DMS53 treated with DMSO at 0.1 percent for 48 hours (cell line): ENCODE measurements at regions not wholly inside any gene's neighbourhood (a gene's known extent, or its start where the extent isn't known, plus 50 kb on each side); places are given as distances from the start of the nearest gene placed in this dataset.

ENCODE experiments used
- DNase-seq: peaks from one replicate; lab custom pipeline; 2025; ENCODE audit not compliant: unreplicated experiment; lab: John Stamatoyannopoulos, UW

DNA sequence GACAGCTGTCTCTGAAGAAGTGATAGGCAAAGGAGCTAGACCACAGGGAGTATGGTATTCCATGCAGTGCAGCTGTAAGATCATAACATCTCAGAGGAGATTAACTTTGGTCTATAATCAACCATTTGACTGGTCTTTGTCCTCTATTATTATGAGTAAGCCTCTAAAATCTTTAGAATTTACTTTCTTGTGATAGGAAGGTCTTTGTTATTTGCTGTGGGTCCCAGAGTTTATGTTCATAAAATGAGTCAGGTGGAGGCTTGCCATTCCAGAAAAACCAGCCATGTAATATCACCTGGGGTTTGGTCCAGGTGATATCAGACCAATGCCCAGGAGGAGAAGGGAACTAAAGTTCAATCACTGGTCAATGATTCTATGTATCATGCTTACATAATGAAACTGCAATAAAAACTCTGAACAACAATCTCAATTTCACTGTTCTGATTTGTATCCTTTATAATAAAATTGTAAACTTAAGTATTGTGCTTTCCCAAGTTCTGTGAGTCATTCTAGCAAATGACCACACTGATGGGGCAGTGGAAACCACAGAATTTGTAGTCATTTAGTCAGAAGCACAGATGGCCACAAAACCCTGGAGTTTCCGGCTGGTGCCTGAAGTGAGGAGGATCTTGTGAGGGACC is 239.6 kb upstream of the TRAM1L1 start:
- DNase-seq: no peak

DNA sequence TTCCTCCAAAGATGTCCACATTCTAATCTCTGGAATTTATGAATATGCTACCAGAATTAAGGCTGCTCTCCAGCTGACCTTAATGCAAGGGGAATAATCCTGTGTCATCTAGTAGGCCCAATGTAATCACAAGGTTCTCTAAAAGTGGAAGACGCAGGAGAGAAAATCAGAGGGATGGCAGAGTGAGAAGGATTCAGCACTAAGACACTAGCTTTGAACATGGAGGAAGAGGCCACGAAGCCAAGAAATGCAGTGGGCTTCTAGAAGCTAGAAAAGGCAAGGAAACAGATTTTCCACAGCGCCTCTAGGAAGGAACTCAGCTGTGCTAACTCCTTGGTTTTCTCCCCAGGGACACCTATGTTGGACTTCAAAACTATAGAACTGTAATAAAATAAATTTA is 240.7 kb upstream of the TRAM1L1 start:
- DNase-seq: no peak

DNA sequence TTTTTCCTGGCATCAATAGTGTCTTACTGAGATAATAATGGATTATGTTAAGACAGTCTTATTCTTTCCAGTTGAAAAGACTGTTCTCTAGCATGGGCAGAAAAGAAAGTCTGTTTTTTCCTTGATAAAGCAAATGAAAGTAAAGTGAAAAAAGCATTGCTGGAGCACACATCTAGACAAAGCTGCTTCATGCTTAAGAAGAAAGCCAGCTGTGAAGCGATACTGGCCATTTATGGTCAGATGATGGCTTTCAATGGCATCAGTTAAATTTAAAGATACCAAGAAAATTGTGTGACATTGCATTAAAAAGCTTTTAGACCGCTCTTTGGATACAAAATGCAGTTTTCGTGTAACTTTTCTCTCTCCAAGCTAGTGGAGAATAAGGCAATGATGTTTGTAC is 242.1 kb upstream of the TRAM1L1 start:
- no peak for DNase-seq

DNA sequence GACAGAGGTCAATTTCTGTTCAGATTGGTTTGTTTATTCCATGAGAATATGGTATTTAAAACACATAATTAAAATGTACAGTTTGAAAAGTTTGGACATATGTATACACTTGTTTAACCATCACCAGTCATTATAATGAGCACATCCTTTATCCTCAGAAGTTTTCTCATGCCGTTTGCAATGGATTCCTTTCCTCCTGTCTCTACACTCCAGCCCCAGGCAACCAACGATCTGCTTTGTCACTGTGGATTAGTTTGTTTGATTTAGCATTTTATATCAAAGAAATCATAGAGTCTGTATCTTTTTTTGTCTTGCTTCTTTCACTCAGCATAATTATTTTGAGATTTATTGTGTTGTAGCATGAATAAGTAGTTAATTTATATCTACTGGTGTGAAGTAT is 243.0 kb upstream of the TRAM1L1 start:
- DNase-seq: no peak

DNA sequence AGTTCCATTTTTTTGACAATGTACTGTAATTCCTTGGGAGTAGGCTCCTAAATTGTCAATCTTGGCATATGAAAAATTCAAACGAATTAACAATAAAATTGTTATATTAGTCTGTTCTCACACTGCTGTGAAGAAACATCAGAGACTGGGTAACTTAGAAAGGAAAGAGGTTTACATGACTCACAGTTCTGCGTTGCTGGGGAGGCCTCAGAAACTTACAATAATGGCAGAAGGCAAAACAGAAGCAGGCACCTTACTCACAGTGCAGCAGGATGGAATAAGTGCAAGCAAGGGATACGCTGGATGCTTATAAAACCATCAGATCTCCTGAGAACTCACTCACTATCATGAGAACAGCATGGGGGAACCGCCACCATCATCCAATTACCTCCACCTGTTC is 246.4 kb upstream of the TRAM1L1 start:
- DNase-seq: no peak

DNA sequence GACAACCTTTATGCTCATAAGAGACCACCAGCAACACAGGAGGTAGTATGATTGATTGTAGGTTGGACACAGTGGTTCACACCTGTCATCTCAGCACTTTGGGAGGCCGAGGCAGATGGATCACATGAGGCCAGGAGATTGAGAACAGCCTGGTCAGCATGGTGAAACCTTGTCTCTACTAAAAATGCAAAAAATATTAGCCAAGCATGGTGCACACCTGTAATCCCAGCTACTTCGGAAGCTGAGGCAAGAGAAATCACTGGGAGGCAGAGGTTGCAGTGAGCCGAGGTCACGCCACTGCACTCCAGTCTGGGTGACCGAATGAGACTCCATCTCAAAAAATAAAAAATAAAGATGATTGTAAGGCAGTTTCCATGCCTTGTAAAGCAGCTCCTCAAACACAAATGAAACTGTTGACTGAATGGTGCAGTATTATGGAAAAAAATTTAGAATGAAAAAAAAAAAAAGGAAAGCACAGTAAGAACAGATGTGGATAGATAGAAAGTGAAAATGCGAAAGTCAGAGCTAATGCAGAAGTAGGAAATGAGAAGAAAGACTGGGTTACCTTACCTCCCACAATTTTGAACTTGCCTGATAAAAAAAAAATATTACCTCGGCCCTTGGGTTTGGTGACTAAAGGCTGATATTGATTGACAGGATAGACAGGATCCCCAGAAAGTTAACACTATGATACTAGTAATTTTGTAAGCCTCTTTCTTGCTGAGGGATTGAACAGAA is 249.2 kb upstream of the TRAM1L1 start:
- DNase-seq: no peak

DNA sequence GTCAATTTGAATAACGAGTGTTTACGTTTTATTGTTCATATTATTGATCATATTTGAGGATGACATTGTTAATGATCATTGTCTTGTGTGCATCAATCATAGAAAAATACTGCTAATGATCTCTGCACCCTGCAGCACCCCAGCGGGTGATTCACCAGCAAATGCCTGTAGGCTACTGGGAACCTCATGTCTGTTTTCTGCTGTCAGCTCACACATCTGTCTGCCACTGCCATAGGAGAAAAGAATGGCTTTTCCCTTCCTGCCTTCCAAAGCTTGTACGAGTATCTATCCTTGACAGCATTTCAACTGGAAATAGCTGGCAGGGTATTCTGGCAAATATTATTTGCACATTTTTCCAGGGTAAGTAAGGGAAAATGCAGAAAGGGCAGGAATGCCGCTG is 272.1 kb upstream of the TRAM1L1 start:
- no peak for DNase-seq

DNA sequence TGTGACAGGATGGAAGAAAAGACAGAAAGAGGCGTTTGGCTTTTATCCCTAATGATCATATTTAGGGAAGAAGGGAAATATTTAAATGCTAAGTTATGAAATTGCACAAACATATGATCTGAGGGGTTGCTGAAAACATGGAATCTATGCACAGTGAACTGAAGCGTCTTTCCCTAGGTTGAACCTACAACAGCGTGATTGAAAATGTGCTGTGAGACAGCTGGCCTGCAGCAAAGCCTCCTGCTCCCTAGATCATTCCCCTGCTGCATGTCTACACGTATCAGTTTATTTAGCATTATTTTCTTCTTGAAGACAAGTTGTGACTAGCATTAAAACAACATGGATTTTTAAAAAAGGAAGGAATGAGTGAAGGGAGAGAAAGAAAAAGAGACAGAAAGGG is 272.5 kb upstream of the TRAM1L1 start:
- DNase-seq: no peak

DNA sequence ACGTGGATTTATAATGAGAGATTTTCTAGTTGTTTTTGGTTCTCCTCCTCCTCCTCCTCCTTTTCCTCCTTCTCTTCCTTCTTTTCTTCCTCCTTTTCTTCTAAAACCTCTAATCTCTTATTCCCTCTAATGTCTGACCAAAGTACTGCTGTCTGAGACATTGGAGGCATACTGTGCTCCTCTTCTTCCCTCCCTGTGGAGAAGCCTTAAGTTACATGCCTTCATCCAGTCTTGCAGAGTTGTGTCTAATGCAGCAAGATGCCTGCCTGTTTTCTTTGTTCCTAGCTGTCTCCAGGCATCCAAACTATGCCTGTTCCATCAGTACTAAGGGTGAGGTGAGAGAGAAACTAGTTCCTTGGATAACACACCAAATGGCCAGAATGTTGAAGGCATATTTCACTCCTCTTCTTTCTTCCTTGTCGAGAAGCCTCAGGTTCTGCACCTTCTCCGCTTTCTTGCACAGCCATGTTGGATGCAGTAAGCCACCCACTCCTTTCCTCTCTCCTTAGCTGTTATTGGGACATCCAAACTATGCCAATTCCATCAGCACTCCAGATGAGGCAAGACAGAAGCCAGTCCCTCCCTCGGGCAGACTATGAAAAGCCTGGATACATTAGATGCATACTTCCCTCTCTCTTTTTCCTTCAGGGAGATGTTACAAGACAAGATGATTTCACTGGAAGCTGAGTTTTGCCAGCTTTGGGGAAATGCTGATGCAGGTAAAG is 285.7 kb upstream of the TRAM1L1 start:
- no peak for DNase-seq

DNA sequence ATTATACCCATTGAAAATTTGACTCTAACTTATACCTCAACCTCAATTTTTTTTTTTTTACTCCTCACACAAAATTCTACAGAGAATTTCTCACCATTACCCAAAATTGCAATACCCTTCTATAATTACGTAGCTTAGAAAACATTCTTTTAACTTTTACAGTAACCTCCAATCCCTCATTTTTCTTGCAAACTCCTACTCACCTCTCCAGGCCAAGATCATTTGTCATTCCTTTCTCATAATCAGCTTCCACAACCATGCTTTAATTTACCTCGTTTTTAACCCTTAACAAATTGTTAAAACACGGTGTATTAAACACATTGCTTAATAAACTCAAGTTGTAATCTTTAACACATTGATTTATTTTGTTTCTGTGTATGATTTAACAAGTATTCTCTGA is 289.7 kb upstream of the TRAM1L1 start:
- DNase-seq: no peak

DNA sequence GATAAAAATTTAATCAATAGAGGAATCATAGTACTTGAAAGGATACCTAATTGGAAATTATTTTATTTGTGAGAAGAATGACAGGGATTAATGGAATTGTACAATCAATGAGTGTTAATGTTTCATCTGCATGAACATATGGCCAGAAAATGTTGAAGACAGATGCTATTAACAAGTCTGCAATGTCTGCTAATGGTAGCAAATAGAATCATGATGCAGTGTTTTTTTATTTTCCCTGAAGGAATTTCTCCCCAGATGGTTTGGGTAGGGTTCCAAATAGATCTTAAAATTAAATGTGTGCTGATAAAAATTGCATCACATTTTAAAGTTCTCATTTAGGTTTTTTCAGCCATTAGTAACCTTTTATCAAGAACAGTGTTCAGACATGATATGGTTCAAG is 291.3 kb upstream of the TRAM1L1 start:
- no peak for DNase-seq

DNA sequence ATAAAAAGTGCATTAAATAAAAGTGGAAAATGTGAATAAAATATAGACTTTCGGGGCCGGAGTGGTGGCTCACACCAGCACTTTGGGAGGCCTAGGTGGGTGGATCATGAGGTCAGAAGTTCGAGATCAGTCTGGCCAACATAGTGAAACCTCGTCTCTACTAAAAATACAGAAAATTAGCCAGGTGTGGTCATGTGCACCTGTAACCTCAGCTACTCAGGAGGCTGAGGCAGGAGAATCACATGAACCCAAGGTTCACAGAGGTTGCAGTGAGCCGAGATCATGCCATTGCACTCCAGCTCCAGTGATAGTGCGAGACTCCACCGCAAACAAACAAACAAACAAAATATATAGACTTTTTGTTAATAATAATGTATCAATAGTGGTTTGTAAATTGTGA is 293.6 kb upstream of the TRAM1L1 start:
- no peak for DNase-seq

DNA sequence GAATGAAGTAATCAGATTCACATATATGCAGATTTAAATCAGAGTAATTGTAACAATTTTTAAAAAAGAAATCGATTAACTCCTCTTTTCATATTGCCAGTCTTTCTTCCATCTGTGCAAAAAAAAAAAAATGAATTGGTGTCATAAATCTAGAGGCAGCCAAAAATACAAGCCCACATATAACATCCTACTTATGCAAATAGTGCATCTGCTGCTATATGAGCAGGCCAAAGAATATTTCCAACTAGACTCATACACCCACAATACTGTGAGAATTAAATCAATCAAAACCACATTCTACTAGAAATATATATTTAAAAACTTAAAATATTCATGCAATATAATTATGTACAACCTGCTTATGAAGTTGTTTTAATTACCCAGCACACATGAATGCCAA is 298.1 kb upstream of the TRAM1L1 start:
- no peak for DNase-seq

DNA sequence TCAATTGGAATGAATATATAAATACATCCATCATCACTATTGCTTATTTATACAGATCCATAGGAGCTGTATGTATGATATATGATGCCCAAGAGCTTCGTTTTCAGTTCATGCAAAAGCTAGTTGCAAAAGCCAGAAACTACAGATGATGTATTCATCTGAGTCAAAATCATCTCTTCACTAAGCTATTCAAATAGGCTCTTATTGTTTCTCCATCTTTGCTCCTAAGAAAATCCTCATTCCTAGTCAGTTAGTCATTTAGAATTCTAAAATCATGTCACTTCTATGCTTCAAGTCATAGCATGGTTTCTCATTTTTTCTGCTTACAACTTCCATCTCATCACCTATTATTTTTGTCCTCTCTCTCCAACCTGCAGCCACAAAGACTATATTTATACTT is 300.1 kb upstream of the TRAM1L1 start:
- no peak for DNase-seq

DNA sequence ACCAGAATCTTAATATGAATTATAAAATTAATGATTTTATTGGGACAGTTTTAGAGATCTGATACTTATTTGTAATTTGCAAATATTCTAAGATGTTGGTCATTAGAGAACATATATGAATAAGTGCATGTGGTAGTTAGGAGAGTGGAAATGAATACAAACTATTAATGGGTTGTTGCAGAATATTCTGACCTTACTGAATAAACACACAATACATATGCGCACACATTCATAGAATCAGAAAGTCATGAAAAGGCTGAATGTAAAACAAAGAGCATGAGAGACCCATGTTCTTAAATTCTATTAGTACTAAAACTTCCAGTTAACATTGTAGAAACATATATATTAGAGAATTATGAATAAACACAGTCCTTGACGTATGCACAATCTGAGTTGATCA is 301.7 kb upstream of the TRAM1L1 start:
- no peak for DNase-seq

DNA sequence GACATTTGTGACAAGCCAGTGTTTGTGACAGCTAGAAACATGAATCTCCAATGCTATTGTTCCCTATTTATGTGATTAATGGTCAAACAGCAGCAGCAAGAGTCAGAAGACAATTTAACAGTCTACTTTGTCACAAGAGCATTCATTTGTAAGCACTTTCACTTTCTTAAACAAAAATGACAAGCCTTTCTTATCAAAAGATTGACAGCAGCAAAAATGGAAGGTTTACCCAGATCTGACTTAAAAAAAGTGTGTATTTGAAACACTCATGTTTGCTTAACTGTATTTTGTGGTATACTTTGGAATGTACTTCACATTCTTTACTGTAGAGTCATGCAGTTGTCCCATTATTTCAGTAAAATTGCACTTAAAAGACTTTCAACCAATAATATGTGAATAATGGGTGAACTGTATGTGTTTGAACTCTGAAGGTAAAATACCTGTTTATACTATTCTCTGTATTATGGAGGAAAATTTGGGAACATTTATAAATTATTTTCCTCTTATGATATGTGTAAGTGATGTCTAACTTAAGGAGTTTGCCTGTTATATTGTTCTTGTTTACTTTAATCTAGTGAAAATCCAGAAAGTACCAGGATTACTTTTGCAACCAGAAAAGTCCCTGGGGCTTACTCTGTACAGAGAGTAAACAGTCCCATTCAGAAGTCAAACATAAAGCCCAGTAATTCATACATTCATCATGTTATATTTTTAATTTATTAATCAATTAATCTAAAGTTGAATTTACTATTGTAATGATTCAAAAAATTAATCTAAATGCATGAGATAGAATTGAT is 314.9 kb upstream of the TRAM1L1 start:
- no peak for DNase-seq

DNA sequence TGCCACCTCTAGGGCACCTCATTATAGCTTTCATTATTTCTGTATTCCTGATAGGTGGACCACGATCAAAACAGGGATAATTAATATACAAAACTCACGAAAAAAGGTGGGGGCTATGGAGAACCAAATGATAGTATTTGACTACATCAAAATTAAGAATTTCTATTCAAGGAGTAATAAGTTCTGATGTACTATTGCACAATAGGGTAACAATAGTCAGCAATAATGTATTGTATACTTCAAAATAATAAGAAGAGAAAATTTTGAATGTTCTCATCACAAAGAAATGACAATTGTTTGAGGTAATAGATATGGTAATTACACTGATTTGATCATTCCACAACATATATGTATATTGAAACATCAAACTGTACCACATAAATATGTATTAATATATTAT is 327.3 kb upstream of the TRAM1L1 start:
- no peak for DNase-seq

DNA sequence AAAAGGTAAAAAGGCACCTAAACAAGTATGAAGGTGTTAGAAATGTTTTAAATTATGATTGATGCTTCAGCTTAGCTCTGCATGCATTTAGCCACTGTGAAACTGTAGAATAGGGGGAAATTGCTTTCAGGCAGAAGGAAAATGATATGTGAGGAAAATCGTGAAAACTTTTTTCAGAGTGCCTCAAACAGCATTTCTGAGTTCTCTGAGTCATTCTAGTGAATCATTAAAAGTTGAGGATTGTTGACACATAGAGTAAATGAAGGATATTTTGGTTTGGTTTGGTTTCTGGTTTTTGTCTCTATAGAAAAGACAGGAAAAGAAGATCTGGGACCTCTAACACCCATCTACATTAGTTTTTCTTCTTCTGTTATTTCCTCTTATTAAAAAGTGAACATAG is 332.5 kb upstream of the TRAM1L1 start:
- no peak for DNase-seq

DNA sequence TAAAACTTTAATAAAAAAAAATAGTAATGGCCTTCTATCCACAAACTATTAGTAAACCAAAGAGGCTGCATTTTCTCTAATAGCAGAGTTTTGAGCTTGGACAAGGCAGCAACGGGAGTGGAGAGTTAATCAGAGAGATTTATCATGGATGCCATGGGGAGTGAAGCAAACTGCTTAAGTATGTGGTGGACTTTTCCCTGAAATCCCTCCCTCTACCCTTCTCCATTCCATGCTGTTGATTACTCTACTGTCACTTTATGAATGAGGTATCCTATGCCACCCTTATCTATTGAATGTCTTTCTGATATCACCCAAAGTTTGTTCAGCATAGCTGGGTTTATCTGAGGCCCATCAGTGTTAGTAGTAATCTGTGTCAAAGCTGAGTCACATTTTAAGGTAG is 335.6 kb upstream of the TRAM1L1 start:
- DNase-seq: no peak

DNA sequence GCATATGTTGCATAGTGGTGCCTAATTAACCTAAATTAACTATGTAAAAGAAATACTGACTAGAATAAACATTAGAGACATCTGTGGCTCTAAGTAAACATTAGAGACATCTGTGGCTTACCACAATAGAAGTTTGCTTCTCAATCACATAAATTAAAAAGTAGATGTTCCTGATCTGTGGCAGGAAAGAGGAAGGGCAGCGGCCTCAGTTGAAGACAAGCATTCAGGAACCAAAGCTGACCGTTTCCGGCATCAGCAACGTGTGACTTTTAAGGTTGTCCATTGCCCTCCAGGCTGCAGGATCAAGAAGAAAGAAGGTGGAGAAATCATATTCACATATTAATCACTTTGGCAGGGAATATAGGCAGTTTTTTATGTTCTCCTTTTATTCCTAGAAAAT is 336.3 kb upstream of the TRAM1L1 start:
- no peak for DNase-seq

DNA sequence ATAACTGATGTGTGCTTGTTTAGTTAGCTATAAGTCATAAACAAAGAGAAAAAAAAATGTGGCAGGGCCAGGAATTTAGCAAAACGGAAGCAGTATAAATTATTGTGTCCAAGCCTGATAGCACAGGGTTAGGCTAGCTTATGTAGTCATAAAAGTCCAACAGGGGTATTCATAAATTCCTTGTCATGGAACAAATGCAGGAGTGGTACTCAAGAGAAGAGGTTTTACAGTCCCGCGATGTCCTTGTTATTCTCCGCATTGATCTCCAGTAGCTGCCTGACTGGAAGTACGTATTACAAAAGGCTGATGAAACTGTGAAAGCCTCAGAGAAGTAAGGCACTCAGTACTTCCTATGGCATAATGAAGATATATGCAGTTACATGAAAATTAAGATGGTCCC is 336.9 kb upstream of the TRAM1L1 start:
- DNase-seq: no peak

DNA sequence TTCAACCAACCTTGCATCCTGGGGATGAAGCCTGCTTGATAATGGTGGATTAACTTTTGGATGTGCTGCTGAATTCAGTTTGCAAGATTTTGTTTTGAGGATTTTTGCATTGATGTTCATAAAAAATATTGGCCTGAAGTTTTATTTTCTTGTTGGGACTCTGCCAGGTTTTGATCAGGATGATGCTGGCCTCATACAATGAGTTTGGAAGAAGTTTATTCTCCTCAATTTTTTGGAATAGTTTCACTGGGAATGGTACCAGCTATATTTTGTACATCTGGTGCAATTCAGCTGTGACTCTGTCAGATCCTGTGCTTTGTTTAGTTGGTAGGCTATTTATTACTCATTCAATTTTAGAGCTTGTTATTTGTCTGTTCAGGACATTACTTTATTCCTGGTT is 340.3 kb upstream of the TRAM1L1 start:
- no peak for DNase-seq
